Kidney (tissue), 13 donors: ENCODE measurements at regions not wholly inside any gene's neighbourhood (a gene's known extent, or its start where the extent isn't known, plus 50 kb on each side); places are given as distances from the start of the nearest gene placed in this dataset.
"Not testable (repeated sequence)": the region's sequence is repeated elsewhere in the genome, so short reads cannot be mapped to it uniquely, and the experiment has no call there.

ENCODE experiments used
- DNase-seq, 5 donors: peaks; one replicate each; pipeline ENCODE4 v3.0.0-alpha.2; 2013 to 2020
- FAIRE-seq: peaks from 2 replicates; lab custom pipeline; 2012; peaks lifted over from hg19 to GRCh38; lab: Jason Lieb, UNC
- H3K27ac ChIP-seq, 2 donors: one replicate each; pipeline ENCODE4 v1.7.0; 2013; ENCODE audit warnings: low read depth in 2 of 2, low read length in 2 of 2, inconsistent platforms in 1 of 2
- H3K27me3 ChIP-seq: one replicate; pipeline ENCODE4 v1.7.1; 2013; ENCODE audit warnings: low read length, inconsistent platforms; ENCODE audit not compliant: control insufficient read depth, insufficient read depth
- H3K36me3 ChIP-seq, 3 donors: one replicate each; pipeline versions ENCODE4 v1.7.0 to v1.7.1; 2013; ENCODE audit warnings: low read length in 3 of 3, control low read depth in 1 of 3, inconsistent platforms in 1 of 3; ENCODE audit not compliant: insufficient read depth in 3 of 3, control insufficient read depth in 2 of 3
- H3K4me1 ChIP-seq, 3 donors: one replicate each; pipeline versions ENCODE4 v1.7.0 to v1.7.1; 2013; ENCODE audit warnings: low read length in 3 of 3, inconsistent platforms in 1 of 3, low read depth in 1 of 3; ENCODE audit not compliant: control insufficient read depth in 2 of 3, insufficient read depth in 2 of 3
- H3K4me3 ChIP-seq, 3 donors: one replicate each; pipeline versions ENCODE4 v1.7.0 to v1.8.1; 2013; ENCODE audit warnings: low read length in 3 of 3, control low read depth in 1 of 3, inconsistent platforms in 1 of 3
- H3K9ac ChIP-seq, 3 donors: one replicate each; pipeline versions ENCODE4 v1.7.0 to v1.7.1; 2013; ENCODE audit warnings: low read length in 3 of 3, control low read depth in 1 of 3, inconsistent platforms in 1 of 3
- H3K9me3 ChIP-seq, 3 donors: one replicate each; pipeline versions ENCODE4 v1.7.0 to v1.7.1; 2013; ENCODE audit warnings: low read length in 3 of 3, control low read depth in 1 of 3, inconsistent platforms in 1 of 3; ENCODE audit not compliant: control insufficient read depth in 2 of 3, insufficient read depth in 1 of 3
- CTCF ChIP-seq: IDR thresholded peaks from 3 replicates; pipeline ENCODE4 v1.5.1; 2012; ENCODE audit warnings: mild to moderate bottlenecking, moderate library complexity, borderline replicate concordance; ENCODE audit not compliant: insufficient read depth; ENCODE audit errors: extremely low read depth
- intact Hi-C: fragments of 100-400 bp; cut with DNase I; formaldehyde crosslinking; loops from one replicate; pipeline ENCODE4 v1.11.1; 2022
- donor health status: control.
- donor health status: control.
- donor health status: control.
- donor health status: control.
- donor health status: control.
- donor health status: DM: yes; HTN: yes; CAD: no.
- donor health status: Normal renal cell carcinoma (clear cell type).

- Histone ChIP-seq H3K9me3 (no peaks in the 10 kb centered on the region), H3K36me3 (no peaks in the 10 kb centered on the region), H3K27ac (no peak overlapping the region), H3K27me3 (no peaks in the 10 kb centered on the region), H3K9ac (no peak overlapping the region), H3K4me3 (no peak overlapping the region), H3K4me1 (no peaks in the 10 kb centered on the region)
- intact Hi-C loops, result no loop called here
- TF ChIP-seq CTCF, result no peak
- FAIRE-seq, result no peak
- no peak for DNase-seq
These were observed 585.9 kb downstream of the PRR16 start for GRCh38 chr5:121049971-121050370.

GRCh38 chr5:121053055-121053985 lies 589.2 kb downstream of the PRR16 start:
- H3K9me3 ChIP-seq, result no peaks in the 10 kb centered on the region
- FAIRE-seq (no peak), DNase-seq (peak in 2 of 5 donors; percentile 15 to 20)
- H3K4me1 ChIP-seq, result no peaks in the 10 kb centered on the region
- intact Hi-C loops, result no loop called here
- no peak overlapping the region for H3K27ac ChIP-seq
- no peaks in the 10 kb centered on the region for H3K27me3 ChIP-seq
- no peak for TF ChIP-seq CTCF
- no peak overlapping the region for H3K4me3 ChIP-seq
- no peaks in the 10 kb centered on the region for H3K36me3 ChIP-seq
- H3K9ac ChIP-seq, result no peak overlapping the region

GRCh38 chr5:121055586-121055985 lies 591.5 kb downstream of the PRR16 start:
- no peaks in the 10 kb centered on the region for H3K36me3 ChIP-seq
- no peaks in the 10 kb centered on the region for H3K9me3 ChIP-seq
- DNase-seq (no peak), FAIRE-seq (no peak)
- no peak overlapping the region for H3K4me3 ChIP-seq
- intact Hi-C loops, result no loop called here
- H3K27me3 ChIP-seq, result no peaks in the 10 kb centered on the region
- no peak overlapping the region for H3K9ac ChIP-seq
- H3K4me1 ChIP-seq, result no peaks in the 10 kb centered on the region
- no peak overlapping the region for H3K27ac ChIP-seq
- TF ChIP-seq CTCF, result no peak

- H3K4me3 ChIP-seq, DNase-seq, H3K27me3 ChIP-seq, intact Hi-C loops, FAIRE-seq, H3K9me3 ChIP-seq, H3K36me3 ChIP-seq, H3K27ac ChIP-seq, H3K4me1 ChIP-seq, H3K9ac ChIP-seq: not testable (repeated sequence)
These were observed 600.1 kb downstream of the PRR16 start for GRCh38 chr5:121064241-121064640.
